Kidney (tissue), 13 donors: ENCODE measurements at regions not wholly inside any gene's neighbourhood (a gene's known extent, or its start where the extent isn't known, plus 50 kb on each side); places are given as distances from the start of the nearest gene placed in this dataset.
A peak's percentile ranks its signal among the peaks of the same experiment; 100 is the strongest.

ENCODE experiments used
- DNase-seq, 5 donors: peaks; one replicate each; pipeline ENCODE4 v3.0.0-alpha.2; 2013 to 2020
- FAIRE-seq: peaks from 2 replicates; lab custom pipeline; 2012; peaks lifted over from hg19 to GRCh38; lab: Jason Lieb, UNC
- H3K27ac ChIP-seq, 2 donors: one replicate each; pipeline ENCODE4 v1.7.0; 2013; ENCODE audit warnings: low read depth in 2 of 2, low read length in 2 of 2, inconsistent platforms in 1 of 2
- H3K27me3 ChIP-seq: one replicate; pipeline ENCODE4 v1.7.1; 2013; ENCODE audit warnings: low read length, inconsistent platforms; ENCODE audit not compliant: control insufficient read depth, insufficient read depth
- H3K36me3 ChIP-seq, 3 donors: one replicate each; pipeline versions ENCODE4 v1.7.0 to v1.7.1; 2013; ENCODE audit warnings: low read length in 3 of 3, control low read depth in 1 of 3, inconsistent platforms in 1 of 3; ENCODE audit not compliant: insufficient read depth in 3 of 3, control insufficient read depth in 2 of 3
- H3K4me1 ChIP-seq, 3 donors: one replicate each; pipeline versions ENCODE4 v1.7.0 to v1.7.1; 2013; ENCODE audit warnings: low read length in 3 of 3, inconsistent platforms in 1 of 3, low read depth in 1 of 3; ENCODE audit not compliant: control insufficient read depth in 2 of 3, insufficient read depth in 2 of 3
- H3K4me3 ChIP-seq, 3 donors: one replicate each; pipeline versions ENCODE4 v1.7.0 to v1.8.1; 2013; ENCODE audit warnings: low read length in 3 of 3, control low read depth in 1 of 3, inconsistent platforms in 1 of 3
- H3K9ac ChIP-seq, 3 donors: one replicate each; pipeline versions ENCODE4 v1.7.0 to v1.7.1; 2013; ENCODE audit warnings: low read length in 3 of 3, control low read depth in 1 of 3, inconsistent platforms in 1 of 3
- H3K9me3 ChIP-seq, 3 donors: one replicate each; pipeline versions ENCODE4 v1.7.0 to v1.7.1; 2013; ENCODE audit warnings: low read length in 3 of 3, control low read depth in 1 of 3, inconsistent platforms in 1 of 3; ENCODE audit not compliant: control insufficient read depth in 2 of 3, insufficient read depth in 1 of 3
- intact Hi-C: fragments of 100-400 bp; cut with DNase I; formaldehyde crosslinking; loops from one replicate; pipeline ENCODE4 v1.11.1; 2022
- TF ChIP-seq, protein P1 (sequence below): IDR thresholded peaks from 3 replicates; pipeline ENCODE4 v1.5.1; 2012; ENCODE audit warnings: mild to moderate bottlenecking, moderate library complexity, borderline replicate concordance; ENCODE audit not compliant: insufficient read depth; ENCODE audit errors: extremely low read depth
- donor health status: control.
- donor health status: control.
- donor health status: control.
- donor health status: control.
- donor health status: control.
- donor health status: DM: yes; HTN: yes; CAD: no.
- donor health status: Normal renal cell carcinoma (clear cell type).

DNA sequence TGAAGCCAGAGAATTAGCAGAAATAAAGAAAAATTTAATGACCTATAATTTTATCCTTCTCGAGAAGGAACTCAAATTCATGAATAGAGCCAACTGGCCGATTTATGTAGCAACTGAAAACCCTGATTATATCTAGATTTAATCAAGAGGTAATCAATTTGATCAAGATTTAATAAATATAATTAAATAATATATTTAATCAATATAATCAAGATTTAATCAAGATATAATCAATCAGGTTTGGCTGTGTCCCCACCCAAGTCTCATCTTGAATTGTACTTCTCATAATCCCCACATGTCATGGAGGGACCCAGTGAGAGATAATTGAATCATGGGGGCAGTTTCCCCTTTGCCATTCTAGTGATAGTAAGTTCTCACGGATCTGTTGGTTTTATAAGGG lies 181.2 kb upstream of the CDIN1 start:
- Histone ChIP-seq H3K4me3 (no peak overlapping the region), H3K9me3 (no peaks in the 10 kb centered on the region), H3K36me3 (no peaks in the 10 kb centered on the region), H3K4me1 (no peaks in the 10 kb centered on the region), H3K27ac (no peak overlapping the region), H3K27me3 (no peaks in the 10 kb centered on the region), H3K9ac (no peak overlapping the region)
- intact Hi-C loops = no loop called here
- DNase-seq (no peak), FAIRE-seq (no peak)
- TF ChIP-seq, protein P1, sequence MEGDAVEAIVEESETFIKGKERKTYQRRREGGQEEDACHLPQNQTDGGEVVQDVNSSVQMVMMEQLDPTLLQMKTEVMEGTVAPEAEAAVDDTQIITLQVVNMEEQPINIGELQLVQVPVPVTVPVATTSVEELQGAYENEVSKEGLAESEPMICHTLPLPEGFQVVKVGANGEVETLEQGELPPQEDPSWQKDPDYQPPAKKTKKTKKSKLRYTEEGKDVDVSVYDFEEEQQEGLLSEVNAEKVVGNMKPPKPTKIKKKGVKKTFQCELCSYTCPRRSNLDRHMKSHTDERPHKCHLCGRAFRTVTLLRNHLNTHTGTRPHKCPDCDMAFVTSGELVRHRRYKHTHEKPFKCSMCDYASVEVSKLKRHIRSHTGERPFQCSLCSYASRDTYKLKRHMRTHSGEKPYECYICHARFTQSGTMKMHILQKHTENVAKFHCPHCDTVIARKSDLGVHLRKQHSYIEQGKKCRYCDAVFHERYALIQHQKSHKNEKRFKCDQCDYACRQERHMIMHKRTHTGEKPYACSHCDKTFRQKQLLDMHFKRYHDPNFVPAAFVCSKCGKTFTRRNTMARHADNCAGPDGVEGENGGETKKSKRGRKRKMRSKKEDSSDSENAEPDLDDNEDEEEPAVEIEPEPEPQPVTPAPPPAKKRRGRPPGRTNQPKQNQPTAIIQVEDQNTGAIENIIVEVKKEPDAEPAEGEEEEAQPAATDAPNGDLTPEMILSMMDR = no peak

DNA sequence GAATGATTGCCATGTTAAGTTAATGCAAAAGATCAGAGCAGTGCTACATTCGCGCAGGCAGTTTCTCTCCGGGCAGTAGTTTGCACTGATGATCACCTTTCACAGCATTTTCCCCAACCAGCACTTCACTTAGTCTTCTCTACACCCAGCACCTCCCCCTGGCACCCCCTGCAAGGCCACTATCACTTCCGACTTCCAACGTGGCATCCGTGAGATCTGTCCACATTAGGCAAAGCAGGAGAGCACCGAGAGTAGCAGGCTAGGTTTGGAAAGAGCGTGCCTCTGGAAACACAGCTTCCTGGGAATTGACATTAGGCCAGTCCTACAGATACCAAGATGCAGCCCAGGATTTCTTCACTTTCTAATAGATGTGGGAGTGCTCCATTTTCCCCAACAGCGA lies 180.2 kb upstream of the CDIN1 start:
- Histone ChIP-seq H3K27me3 (no peaks in the 10 kb centered on the region), H3K4me3 (no peak overlapping the region), H3K27ac (no peak overlapping the region), H3K9me3 (no peaks in the 10 kb centered on the region), H3K36me3 (no peaks in the 10 kb centered on the region), H3K4me1 (no peaks in the 10 kb centered on the region), H3K9ac (no peak overlapping the region)
- FAIRE-seq (no peak), DNase-seq (no peak)
- intact Hi-C loops = no loop called here
- TF ChIP-seq, protein P1 = no peak

DNA sequence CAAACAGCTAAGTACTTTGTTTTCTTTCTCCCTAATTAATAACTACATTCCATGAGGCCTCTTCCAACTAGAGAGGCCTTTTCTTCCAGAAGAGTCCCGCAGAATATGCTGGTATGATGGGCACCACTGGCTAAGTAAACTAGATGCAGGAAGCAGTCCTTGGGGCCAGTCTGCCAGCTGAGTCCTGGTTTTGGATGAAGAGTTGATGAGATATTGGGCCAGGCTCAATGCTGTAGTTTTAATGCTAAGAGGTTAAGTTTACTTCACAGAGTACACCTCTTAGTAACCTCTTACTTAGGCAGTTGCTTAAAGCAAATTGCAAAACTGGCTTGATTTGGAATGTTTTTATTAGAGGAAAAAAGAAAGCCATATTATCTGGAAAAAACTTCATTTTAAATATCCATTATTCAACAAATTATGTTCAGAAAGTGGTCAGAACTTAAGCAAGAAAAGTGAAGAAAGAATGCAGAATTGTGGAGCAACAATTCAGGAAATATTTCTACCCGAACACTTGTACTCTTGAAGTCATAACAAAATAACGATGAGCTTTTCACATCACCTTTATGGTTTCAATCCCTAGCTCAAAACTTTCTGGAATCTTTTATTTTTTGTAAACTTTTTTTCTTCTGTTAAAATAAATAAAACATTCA lies 178.4 kb upstream of the CDIN1 start:
- Histone ChIP-seq H3K4me3 (peak overlapping the region in 1 of 3 donors; percentile 36), H3K27me3 (no peaks in the 10 kb centered on the region), H3K36me3 (no peaks in the 10 kb centered on the region), H3K9ac (no peak overlapping the region), H3K9me3 (no peaks in the 10 kb centered on the region), H3K27ac (no peak overlapping the region), H3K4me1 (no peaks in the 10 kb centered on the region)
- DNase-seq = no peak
- TF ChIP-seq, protein P1 = no peak
- FAIRE-seq = peak; percentile 69
- intact Hi-C loops = no loop called here

GRCh38 chr15:36401586-36401966 lies 177.8 kb upstream of the CDIN1 start:
- DNase-seq (no peak), FAIRE-seq (peak; percentile 21)
- Histone ChIP-seq H3K4me1 (no peaks in the 10 kb centered on the region), H3K27me3 (no peaks in the 10 kb centered on the region), H3K27ac (peak overlapping the region in 1 of 2 donors; percentile 32), H3K9me3 (no peaks in the 10 kb centered on the region), H3K9ac (no peak overlapping the region), H3K36me3 (no peaks in the 10 kb centered on the region), H3K4me3 (peak overlapping the region in 2 of 3 donors; percentile 36 to 46)
- TF ChIP-seq, protein P1 = no peak
- intact Hi-C loops = no loop called here
